Thyroid gland (tissue), 4 donors: ENCODE measurements at regions not wholly inside any gene's neighbourhood (a gene's known extent, or its start where the extent isn't known, plus 50 kb on each side); places are given as distances from the start of the nearest gene placed in this dataset.

Experiments used
- CTCF ChIP-seq, 6 experiments: fragments of 200-600 bp in 3 of 6; fragments of 450-650 bp in 3 of 6; sonication (generic) in 3 of 6; IDR thresholded peaks; one replicate each; pipeline ENCODE4 v1.5.1; 2016 to 2019; ENCODE audit warnings: antibody characterized with exemption in 6 of 6, mild to moderate bottlenecking in 2 of 6, inconsistent platforms in 1 of 6, moderate library complexity in 1 of 6
- POLR2A ChIP-seq, 2 donors: fragments of 450-650 bp; IDR thresholded peaks; one replicate each; pipeline ENCODE4 v1.6.1; 2017; ENCODE audit warnings: antibody characterized with exemption in 2 of 2, mild to moderate bottlenecking in 2 of 2, moderate library complexity in 1 of 2

DNA sequence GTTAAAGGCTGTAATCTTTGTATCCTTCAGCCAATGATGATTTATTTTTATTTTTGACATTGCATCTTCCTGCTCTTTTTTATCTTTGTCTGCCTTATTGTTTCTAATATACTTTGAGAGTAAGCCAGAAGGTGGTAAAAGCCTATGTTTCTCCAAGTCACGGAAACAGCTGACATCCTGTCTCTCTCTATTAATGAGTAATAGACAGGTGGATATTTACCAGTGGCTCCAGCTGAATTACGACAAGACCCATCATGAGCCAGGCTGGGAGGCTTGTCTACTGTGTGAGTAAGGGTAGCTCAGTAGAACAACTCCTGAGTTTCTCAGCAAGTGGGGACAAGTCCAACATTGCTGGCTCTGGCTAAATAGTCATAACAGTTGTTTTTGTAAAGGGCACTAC lies 166.6 kb downstream of the NDFIP2 start:
- TF ChIP-seq CTCF (IDR thresholded peaks at IDR 0.05) (no peak), POLR2A (IDR thresholded peaks at IDR 0.05) (no peak)
